ENCODE measurements at regions not wholly inside any gene's neighbourhood (a gene's known extent, or its start where the extent isn't known, plus 50 kb on each side); places are given as distances from the start of the nearest gene placed in this dataset.

DNA sequence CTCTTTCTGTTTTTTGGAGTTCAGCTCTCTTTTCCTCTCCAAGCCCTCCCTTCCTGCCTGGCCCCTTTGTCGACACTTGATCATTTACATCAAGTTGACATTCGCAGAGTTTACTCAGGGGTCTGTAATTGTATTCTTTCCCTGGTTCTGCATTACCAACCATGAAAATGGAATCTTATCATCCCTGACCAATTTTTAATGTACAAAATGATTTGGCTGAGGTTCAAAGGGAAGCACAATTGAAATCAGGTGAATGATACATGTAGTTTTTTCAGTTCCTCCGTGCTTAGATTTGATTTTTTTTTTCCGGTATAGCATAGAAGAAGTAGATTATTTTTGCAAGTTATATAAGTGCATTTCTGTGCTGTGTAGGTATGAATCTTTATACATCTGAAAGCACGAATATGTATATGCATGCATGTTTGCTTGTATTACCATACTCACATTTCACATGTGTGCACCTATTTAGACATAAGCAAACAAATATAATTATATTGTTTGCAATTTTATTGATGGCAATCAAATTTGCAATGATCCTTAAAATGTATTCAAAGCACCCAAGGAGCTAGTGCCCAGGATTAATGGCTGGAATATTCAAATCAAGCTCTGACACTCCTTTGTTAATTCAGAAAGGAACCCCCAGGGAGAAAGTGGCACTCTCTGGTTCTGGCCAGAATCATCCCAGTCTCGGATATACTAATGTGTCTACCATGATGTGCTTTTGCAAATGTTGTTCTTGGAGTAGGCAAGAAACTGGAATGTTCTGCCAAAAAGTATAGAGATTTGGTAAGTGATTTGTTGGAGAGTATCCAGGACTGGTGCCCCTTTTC, 189.3 kb downstream of the VRK1 start:
- no peak for DNase-seq

DNA sequence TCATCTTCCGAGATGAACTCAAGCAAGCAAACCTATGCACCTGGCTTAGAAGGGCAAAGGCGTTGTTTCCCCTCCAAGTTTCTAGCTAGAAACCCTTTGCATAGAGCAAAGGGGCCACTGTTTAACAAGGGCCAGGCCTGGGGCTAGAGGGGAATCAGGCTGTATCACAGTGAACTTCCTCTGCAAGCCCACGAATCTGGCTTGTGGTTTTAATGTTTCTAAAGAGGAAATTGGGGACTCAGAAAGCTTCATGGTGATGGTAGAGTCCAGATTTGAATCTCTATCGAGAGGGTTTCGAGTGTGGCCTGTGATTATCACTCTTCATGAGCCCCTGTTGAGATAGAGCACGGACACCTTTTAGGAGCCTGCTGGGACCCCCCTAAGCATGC, 189.9 kb downstream of the VRK1 start:
- DNase-seq, result no peak

- DNase-seq, result no peak
Observed at GRCh38 chr14:96987771-96988170, 190.6 kb downstream of the VRK1 start.

- DNase-seq, result no peak
Observed at GRCh38 chr14:96989306-96989705, 192.1 kb downstream of the VRK1 start.

GRCh38 chr14:96991226-96991625, 194.0 kb downstream of the VRK1 start:
- no peak for DNase-seq

- DNase-seq, result no peak
Observed at GRCh38 chr14:96994999-96995398, 197.8 kb downstream of the VRK1 start.

DNA sequence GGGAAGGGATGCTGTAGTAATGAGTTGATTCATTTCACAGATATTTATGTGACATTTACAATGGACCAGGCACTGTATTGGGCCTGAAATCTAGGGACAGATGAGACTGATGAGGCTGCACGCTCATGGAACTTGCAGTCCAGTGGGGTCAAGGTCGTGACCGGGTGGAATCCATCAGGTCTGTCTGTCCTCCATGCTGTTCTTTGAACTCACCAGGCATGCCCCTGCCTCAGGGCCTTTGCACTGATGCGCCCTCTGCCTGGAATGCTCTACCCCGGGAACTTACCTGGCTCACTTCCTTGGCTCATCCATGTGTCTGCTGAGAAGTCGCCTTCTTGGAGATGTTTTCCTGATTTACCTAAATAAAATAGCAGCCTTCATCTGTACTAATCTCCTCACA, 200.1 kb downstream of the VRK1 start:
- DNase-seq, result no peak

- DNase-seq, result no peak
Observed at GRCh38 chr14:96997996-96998395, 200.8 kb downstream of the VRK1 start.

- no peak for DNase-seq
Observed at GRCh38 chr14:96999654-97000155, 202.5 kb downstream of the VRK1 start.

GRCh38 chr14:97002454-97002853, 205.3 kb downstream of the VRK1 start:
- DNase-seq, result no peak

DNA sequence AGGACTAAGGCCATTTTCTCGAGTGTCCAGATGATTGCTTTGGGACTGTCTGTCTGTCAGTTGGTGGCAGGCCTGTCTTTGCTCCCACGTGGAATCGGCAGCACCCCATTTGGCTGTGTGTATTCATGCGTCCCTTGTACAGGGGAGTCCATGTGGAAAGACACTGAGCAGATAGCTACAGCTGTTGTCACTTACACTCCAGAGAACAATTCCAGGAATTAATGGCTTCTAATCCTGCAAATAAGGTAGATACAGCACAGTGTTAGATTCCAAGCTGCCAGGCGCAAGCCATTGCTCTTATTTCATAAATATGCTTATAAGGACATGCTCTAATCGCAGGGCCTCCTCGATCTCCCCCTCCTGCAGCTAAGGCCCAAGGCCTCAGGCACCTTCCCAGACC, 208.8 kb downstream of the VRK1 start:
- no peak for DNase-seq

- no peak for DNase-seq
Observed at GRCh38 chr14:97010491-97011160, 213.4 kb downstream of the VRK1 start.

DNA sequence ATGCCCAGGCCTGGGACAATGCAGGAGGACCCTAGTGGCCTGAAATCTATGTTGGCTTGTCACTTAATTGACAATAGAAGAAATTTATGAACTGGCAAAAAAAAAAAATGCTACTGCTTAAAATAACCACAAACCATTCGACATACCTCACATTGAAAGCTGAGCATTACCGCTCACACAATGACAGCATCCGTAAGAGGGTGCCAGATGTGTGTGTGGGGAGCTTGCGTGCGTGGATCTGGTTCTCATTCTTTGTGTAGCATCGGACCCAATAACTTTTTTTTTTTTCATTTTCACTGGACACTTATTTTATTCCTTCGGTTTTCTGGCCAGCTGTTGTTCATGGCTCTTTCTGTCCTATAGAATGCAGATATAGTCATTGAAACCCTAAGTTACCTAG, 216.7 kb downstream of the VRK1 start:
- no peak for DNase-seq

GRCh38 chr14:97021001-97021400, 223.8 kb downstream of the VRK1 start:
- no peak for DNase-seq

GRCh38 chr14:97021571-97022168, 224.5 kb downstream of the VRK1 start:
- no peak for DNase-seq

DNA sequence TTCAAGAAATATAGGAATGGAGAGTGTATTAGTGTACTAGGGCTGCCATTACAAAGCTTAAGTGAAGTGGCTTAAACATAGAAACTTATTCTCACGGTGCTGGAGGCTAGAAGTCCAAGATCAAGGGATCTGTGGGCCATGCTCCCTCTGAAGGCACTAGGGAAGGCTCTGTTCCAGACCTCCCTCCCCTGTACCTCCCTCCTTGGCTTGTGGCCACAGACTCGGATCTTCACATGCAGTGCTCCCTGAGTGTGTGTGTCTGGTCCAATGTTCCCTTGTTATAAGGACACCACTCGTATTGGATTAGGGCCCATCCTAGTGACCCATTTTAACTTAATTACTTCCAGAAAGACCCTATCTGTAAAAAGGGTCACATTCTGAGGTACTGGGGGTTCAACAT, 225.6 kb downstream of the VRK1 start:
- no peak for DNase-seq

DNA sequence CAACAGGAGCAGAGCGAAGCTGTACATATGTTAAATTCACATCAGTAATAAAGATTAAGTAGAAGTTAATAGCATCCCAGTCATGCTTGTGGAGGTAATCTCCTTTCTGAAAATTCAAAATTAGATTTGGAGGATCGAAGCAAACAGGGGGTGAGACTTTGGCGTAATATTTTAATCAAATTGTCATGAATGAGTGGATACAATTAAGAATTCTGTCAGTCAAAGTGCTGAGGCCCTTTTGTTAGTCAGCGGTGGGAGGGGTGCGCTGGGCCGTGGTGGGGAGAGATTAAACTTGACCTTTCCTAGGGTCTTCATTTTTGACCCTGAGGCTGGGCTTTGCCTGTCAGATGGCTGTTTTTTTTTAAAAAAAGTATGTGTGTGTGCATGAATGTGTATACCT, 226.7 kb downstream of the VRK1 start:
- DNase-seq, result no peak

- DNase-seq, result no peak
Observed at GRCh38 chr14:97024300-97024699, 227.1 kb downstream of the VRK1 start.

DNA sequence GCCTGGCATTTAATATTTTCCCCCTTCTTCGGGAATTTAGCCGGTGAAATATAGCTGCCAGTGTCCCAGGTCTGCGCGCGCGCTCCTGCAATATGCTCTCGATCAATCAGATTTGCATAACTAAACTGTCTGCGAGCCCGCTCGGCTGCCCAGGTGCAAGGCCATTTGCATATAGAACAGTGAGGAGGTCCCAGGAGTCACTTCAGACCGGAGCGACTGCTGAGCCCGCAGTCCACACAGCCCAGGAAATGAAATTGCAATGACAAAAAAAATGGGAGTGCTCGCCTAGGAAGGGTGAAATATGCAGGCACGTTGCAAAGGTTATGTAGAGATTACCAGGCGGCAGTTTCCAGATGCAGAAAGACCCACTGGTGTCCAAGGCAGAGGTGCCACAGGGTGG, 228.5 kb downstream of the VRK1 start:
- no peak for DNase-seq

DNA sequence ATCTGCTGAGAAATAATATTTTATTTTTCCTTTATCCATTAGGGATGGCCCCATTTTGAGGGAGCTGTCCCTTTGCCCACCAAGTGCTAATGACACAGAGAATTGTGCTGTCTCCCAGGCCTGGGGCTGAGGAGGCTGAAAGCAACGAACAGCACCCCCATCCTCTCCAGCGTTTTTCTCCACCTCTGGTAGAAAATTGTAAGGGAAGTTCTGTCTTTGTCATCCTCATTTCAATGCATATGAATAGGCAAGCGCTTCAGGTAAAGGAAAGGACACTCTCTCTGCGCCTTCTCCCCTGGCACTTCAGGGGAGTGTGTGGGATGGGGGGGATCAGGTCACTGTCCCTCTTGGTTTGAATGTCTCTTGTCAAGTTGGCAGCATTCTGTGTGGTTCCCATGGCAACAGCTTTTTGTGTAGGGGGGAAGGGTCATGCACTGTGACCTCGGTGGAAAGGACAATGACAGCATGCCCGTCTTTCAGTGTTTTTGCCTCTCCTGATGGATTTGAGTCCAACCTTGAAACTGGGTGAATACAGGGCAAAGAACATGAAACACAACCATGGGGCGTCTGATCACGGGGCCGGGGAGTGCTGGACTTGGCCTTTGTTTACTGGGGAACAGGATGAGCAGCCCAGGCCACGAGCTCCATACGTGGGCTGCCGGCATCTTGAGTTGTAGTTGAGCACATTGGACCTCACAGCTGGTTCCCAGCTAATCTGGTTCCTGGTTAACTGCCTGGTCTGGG, 230.2 kb downstream of the VRK1 start:
- no peak for DNase-seq

- DNase-seq, result no peak
Observed at GRCh38 chr14:97028382-97028781, 231.2 kb downstream of the VRK1 start.

GRCh38 chr14:97029800-97030199, 232.6 kb downstream of the VRK1 start:
- DNase-seq, result no peak

DNA sequence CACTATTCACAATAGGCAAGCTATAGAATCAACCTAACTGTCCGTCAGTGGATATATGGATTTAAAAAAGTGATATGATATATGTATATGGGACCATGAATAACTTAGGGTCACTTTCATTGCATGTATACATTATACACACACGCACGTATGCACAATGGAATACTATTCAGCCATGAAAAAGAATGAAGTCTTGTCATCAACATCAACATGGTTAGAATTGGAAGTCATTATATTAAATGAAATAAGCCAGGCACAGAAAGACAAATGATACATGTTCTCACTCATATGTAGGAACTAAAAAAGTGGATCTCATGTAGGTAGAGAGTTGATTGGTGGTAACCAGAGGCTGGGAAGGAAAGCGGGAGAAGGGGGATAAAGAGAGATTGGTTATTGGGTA, 234.3 kb downstream of the VRK1 start:
- DNase-seq, result no peak
